Mucosa of rectum (tissue), 2 donors: ENCODE measurements at regions not wholly inside any gene's neighbourhood (a gene's known extent, or its start where the extent isn't known, plus 50 kb on each side); places are given as distances from the start of the nearest gene placed in this dataset.

Source experiments
- H3K27ac ChIP-seq, 2 donors: one replicate each; pipeline ENCODE4 v1.7.0; 2013; ENCODE audit warnings: inconsistent platforms in 2 of 2, low read depth in 2 of 2, low read length in 2 of 2
- H3K27me3 ChIP-seq, 2 donors: one replicate each; pipeline ENCODE4 v1.7.0; 2013; ENCODE audit warnings: low read length in 2 of 2; ENCODE audit not compliant: control insufficient read depth in 2 of 2, insufficient read depth in 2 of 2
- H3K36me3 ChIP-seq, 2 donors: one replicate each; pipeline ENCODE4 v1.7.0; 2013; ENCODE audit warnings: low read length in 2 of 2; ENCODE audit not compliant: control insufficient read depth in 2 of 2, insufficient read depth in 2 of 2
- H3K4me1 ChIP-seq, 2 donors: one replicate each; pipeline ENCODE4 v1.7.0; 2013; ENCODE audit warnings: low read length in 2 of 2, mild to moderate bottlenecking in 1 of 2; ENCODE audit not compliant: control insufficient read depth in 2 of 2, insufficient read depth in 2 of 2
- H3K4me3 ChIP-seq, 2 donors: one replicate each; pipeline ENCODE4 v1.7.0; 2013; ENCODE audit warnings: low read length in 2 of 2
- H3K9ac ChIP-seq, 2 donors: one replicate each; pipeline ENCODE4 v1.7.0; 2013; ENCODE audit warnings: low read length in 2 of 2, low read depth in 1 of 2, mild to moderate bottlenecking in 1 of 2
- H3K9me3 ChIP-seq, 2 donors: one replicate each; pipeline ENCODE4 v1.7.0; 2013; ENCODE audit warnings: low read length in 2 of 2; ENCODE audit not compliant: control insufficient read depth in 2 of 2
- donor health status: healthy.
- donor health status: Normal muscosa, but diverticular disease.

GRCh38 chrX:4670606-4671005, 957.2 kb upstream of the PRKX start:
- H3K4me3 ChIP-seq: no peak overlapping the region
- no peaks in the 10 kb centered on the region for H3K9me3 ChIP-seq
- H3K36me3 ChIP-seq: no peaks in the 10 kb centered on the region
- no peak overlapping the region for H3K27ac ChIP-seq
- H3K9ac ChIP-seq: no peak overlapping the region
- no peaks in the 10 kb centered on the region for H3K4me1 ChIP-seq
- H3K27me3 ChIP-seq: no peaks in the 10 kb centered on the region

GRCh38 chrX:4668802-4669536, 955.5 kb upstream of the PRKX start:
- no peak overlapping the region for H3K9ac ChIP-seq
- H3K4me3 ChIP-seq: no peak overlapping the region
- H3K4me1 ChIP-seq: no peaks in the 10 kb centered on the region
- H3K36me3 ChIP-seq: no peaks in the 10 kb centered on the region
- H3K9me3 ChIP-seq: peaks cover 0 to 3% of the 10 kb centered on the region in 2 donors
- no peak overlapping the region for H3K27ac ChIP-seq
- H3K27me3 ChIP-seq: no peaks in the 10 kb centered on the region

- no peak overlapping the region for H3K9ac ChIP-seq
- no peak overlapping the region for H3K4me3 ChIP-seq
- H3K36me3 ChIP-seq: no peaks in the 10 kb centered on the region
- no peaks in the 10 kb centered on the region for H3K27me3 ChIP-seq
- H3K4me1 ChIP-seq: no peaks in the 10 kb centered on the region
- no peak overlapping the region for H3K27ac ChIP-seq
- peaks cover 0 to 3% of the 10 kb centered on the region in 2 donors for H3K9me3 ChIP-seq
These were observed 949.6 kb upstream of the PRKX start for GRCh38 chrX:4663085-4663484.

- Histone ChIP-seq H3K9ac (no peak overlapping the region), H3K27me3 (no peaks in the 10 kb centered on the region), H3K27ac (no peak overlapping the region), H3K4me3 (no peak overlapping the region), H3K4me1 (no peaks in the 10 kb centered on the region), H3K9me3 (peaks cover 0 to 3% of the 10 kb centered on the region in 2 donors), H3K36me3 (no peaks in the 10 kb centered on the region)
These were observed 948.3 kb upstream of the PRKX start for GRCh38 chrX:4661771-4662170.

- Histone ChIP-seq H3K27me3 (no peaks in the 10 kb centered on the region), H3K9ac (no peak overlapping the region), H3K4me3 (no peak overlapping the region), H3K36me3 (no peaks in the 10 kb centered on the region), H3K27ac (no peak overlapping the region), H3K9me3 (peaks cover 0 to 4% of the 10 kb centered on the region in 2 donors), H3K4me1 (no peaks in the 10 kb centered on the region)
These were observed 943.0 kb upstream of the PRKX start for GRCh38 chrX:4656419-4656818.

GRCh38 chrX:4655743-4656142, 942.3 kb upstream of the PRKX start:
- Histone ChIP-seq H3K27ac (no peak overlapping the region), H3K9me3 (peaks cover 0 to 4% of the 10 kb centered on the region in 2 donors), H3K9ac (no peak overlapping the region), H3K27me3 (no peaks in the 10 kb centered on the region), H3K4me3 (no peak overlapping the region), H3K36me3 (no peaks in the 10 kb centered on the region), H3K4me1 (no peaks in the 10 kb centered on the region)

- no peak overlapping the region for H3K27ac ChIP-seq
- no peaks in the 10 kb centered on the region for H3K27me3 ChIP-seq
- peaks cover 0 to 2% of the 10 kb centered on the region in 2 donors for H3K9me3 ChIP-seq
- no peak overlapping the region for H3K4me3 ChIP-seq
- no peak overlapping the region for H3K9ac ChIP-seq
- no peaks in the 10 kb centered on the region for H3K36me3 ChIP-seq
- H3K4me1 ChIP-seq: no peaks in the 10 kb centered on the region
These were observed 928.7 kb upstream of the PRKX start for GRCh38 chrX:4642114-4642513.

- Histone ChIP-seq H3K4me3 (no peak overlapping the region), H3K36me3 (no peaks in the 10 kb centered on the region), H3K27me3 (no peaks in the 10 kb centered on the region), H3K27ac (no peak overlapping the region), H3K4me1 (no peaks in the 10 kb centered on the region), H3K9ac (no peak overlapping the region), H3K9me3 (peaks cover 0 to 4% of the 10 kb centered on the region in 2 donors)
These were observed 924.6 kb upstream of the PRKX start for GRCh38 chrX:4638036-4638435.

GRCh38 chrX:4627414-4627813, 914.0 kb upstream of the PRKX start:
- H3K9ac ChIP-seq: no peak overlapping the region
- no peaks in the 10 kb centered on the region for H3K27me3 ChIP-seq
- no peaks in the 10 kb centered on the region for H3K4me1 ChIP-seq
- H3K27ac ChIP-seq: no peak overlapping the region
- no peak overlapping the region for H3K4me3 ChIP-seq
- peaks cover 2 to 3% of the 10 kb centered on the region in 2 donors for H3K9me3 ChIP-seq
- H3K36me3 ChIP-seq: no peaks in the 10 kb centered on the region

- H3K4me1 ChIP-seq: no peaks in the 10 kb centered on the region
- no peak overlapping the region for H3K9ac ChIP-seq
- peaks cover 0 to 3% of the 10 kb centered on the region in 2 donors for H3K9me3 ChIP-seq
- no peaks in the 10 kb centered on the region for H3K36me3 ChIP-seq
- H3K27ac ChIP-seq: no peak overlapping the region
- H3K27me3 ChIP-seq: no peaks in the 10 kb centered on the region
- no peak overlapping the region for H3K4me3 ChIP-seq
These were observed 909.2 kb upstream of the PRKX start for GRCh38 chrX:4622486-4623167.
